ENCODE measurements at regions not wholly inside any gene's neighbourhood (a gene's known extent, or its start where the extent isn't known, plus 50 kb on each side); places are given as distances from the start of the nearest gene placed in this dataset.

- no peak overlapping the region for H3K4me3 Mint-ChIP-seq
- H3K4me1 Mint-ChIP-seq = no peaks in the 10 kb centered on the region
These were observed 91.0 kb upstream of the RND3 start for GRCh38 chr2:150578481-150578880.

More at GRCh38 chr2:150578481-150578880, 91.0 kb upstream of the RND3 start:
- Histone ChIP-seq H4K91ac (ENCODE audit: insufficient read length, low read depth, low read length) (no peak overlapping the region), H3K56ac (ENCODE audit: insufficient read length, low read depth, low read length) (no peak overlapping the region), H2BK15ac (ENCODE audit: low read depth, low read length) (no peak overlapping the region), H3K9me3 (ENCODE audit: control insufficient read depth, low read depth, low read length) (peaks cover 16% of the 10 kb centered on the region), H2BK20ac (ENCODE audit: low read depth, low read length, poor library complexity, severe bottlenecking) (no peak overlapping the region), H3K27me3 (ENCODE audit: insufficient read depth, low read length) (no peaks in the 10 kb centered on the region), H3K18ac (ENCODE audit: insufficient read length, low read depth, low read length) (no peak overlapping the region), H2BK5ac (ENCODE audit: insufficient read length, low read length) (no peak overlapping the region), H4K5ac (ENCODE audit: insufficient read length, low read depth, low read length) (no peak overlapping the region), H4K20me1 (ENCODE audit: control insufficient read depth, insufficient read depth, insufficient read length) (no peaks in the 10 kb centered on the region), H3K27ac (ENCODE audit: insufficient read length, low read depth, low read length) (no peak overlapping the region), H3K4ac (ENCODE audit: low read depth, low read length) (no peak overlapping the region), H4K8ac (replicated peaks; ENCODE audit: insufficient read length, low read depth, low read length) (no peak overlapping the region), H3K23me2 (ENCODE audit: insufficient read length, low read depth, low read length, poor library complexity, severe bottlenecking) (no peaks in the 10 kb centered on the region), H2BK12ac (ENCODE audit: insufficient read length, low read depth, low read length) (no peak overlapping the region), H2AFZ (ENCODE audit: low read length) (no peak overlapping the region), H3K79me2 (ENCODE audit: insufficient read depth, low read length) (no peaks in the 10 kb centered on the region), H3K4me2 (ENCODE audit: insufficient read depth, insufficient read length, low read length) (no peak overlapping the region), H2BK120ac (ENCODE audit: low read depth, low read length, poor library complexity, severe bottlenecking) (no peak overlapping the region), H3K9ac (ENCODE audit: extremely low read depth, insufficient read length, low read length) (no peak overlapping the region), H3T11ph (ENCODE audit: low read length) (no peak overlapping the region), H3K4me1 (ENCODE audit: insufficient read depth, low read length) (no peaks in the 10 kb centered on the region), H2AK5ac (ENCODE audit: insufficient read length, low read length) (no peak overlapping the region), H3K79me1 (ENCODE audit: insufficient read depth, low read depth, low read length, poor library complexity, severe bottlenecking) (no peaks in the 10 kb centered on the region), H3K23ac (ENCODE audit: insufficient read length, low read depth, low read length) (no peak overlapping the region), H3K14ac (ENCODE audit: insufficient read depth, low read length) (no peak overlapping the region)
- H3K36me3 Mint-ChIP-seq (ENCODE audit: insufficient read depth in 1 of 3, low read depth in 3 of 3) = peaks cover 22 to 26% (median 24%) of the 10 kb centered on the region in 3 experiments
- no peak for DNase-seq
- peaks cover 29 to 38% of the 10 kb centered on the region in 2 experiments for H3K9me3 Mint-ChIP-seq
- no CpG with 5 or more reads among the region's 2 CpGs for WGBS (ENCODE audit: extremely low coverage, insufficient read length, low lambda C conversion rate)
- TF ChIP-seq, protein P1, sequence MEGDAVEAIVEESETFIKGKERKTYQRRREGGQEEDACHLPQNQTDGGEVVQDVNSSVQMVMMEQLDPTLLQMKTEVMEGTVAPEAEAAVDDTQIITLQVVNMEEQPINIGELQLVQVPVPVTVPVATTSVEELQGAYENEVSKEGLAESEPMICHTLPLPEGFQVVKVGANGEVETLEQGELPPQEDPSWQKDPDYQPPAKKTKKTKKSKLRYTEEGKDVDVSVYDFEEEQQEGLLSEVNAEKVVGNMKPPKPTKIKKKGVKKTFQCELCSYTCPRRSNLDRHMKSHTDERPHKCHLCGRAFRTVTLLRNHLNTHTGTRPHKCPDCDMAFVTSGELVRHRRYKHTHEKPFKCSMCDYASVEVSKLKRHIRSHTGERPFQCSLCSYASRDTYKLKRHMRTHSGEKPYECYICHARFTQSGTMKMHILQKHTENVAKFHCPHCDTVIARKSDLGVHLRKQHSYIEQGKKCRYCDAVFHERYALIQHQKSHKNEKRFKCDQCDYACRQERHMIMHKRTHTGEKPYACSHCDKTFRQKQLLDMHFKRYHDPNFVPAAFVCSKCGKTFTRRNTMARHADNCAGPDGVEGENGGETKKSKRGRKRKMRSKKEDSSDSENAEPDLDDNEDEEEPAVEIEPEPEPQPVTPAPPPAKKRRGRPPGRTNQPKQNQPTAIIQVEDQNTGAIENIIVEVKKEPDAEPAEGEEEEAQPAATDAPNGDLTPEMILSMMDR (conservative IDR thresholded peaks at IDR 0.05) = no peak
- H3K27ac Mint-ChIP-seq = no peak overlapping the region
- no peaks in the 10 kb centered on the region for H3K27me3 Mint-ChIP-seq (ENCODE audit: low read depth)

Data from H9 (cell line).